ENCODE measurements at regions not wholly inside any gene's neighbourhood (a gene's known extent, or its start where the extent isn't known, plus 50 kb on each side); places are given as distances from the start of the nearest gene placed in this dataset.
A peak's percentile ranks its signal among the peaks of the same experiment; 100 is the strongest.

- H3K4me3 ChIP-seq (ENCODE audit: low read length in 2 of 2) = no peak overlapping the region
- no peak overlapping the region for H3K27ac ChIP-seq (ENCODE audit: low read length)
- H3K36me3 ChIP-seq (ENCODE audit: control insufficient read depth in 2 of 2, insufficient read depth in 2 of 2, low read length in 2 of 2) = peaks cover 0 to 7% of the 10 kb centered on the region in 2 donors
- H3K9ac ChIP-seq (ENCODE audit: low read length in 2 of 2) = no peak overlapping the region
- H3K27me3 ChIP-seq (ENCODE audit: control insufficient read depth in 1 of 2, insufficient read depth in 2 of 2, low read length in 2 of 2) = no peaks in the 10 kb centered on the region
- no peaks in the 10 kb centered on the region for H3K4me1 ChIP-seq (ENCODE audit: control insufficient read depth, insufficient read depth, low read length)
- H3K9me3 ChIP-seq (ENCODE audit: control insufficient read depth in 2 of 2, low read length in 2 of 2) = no peaks in the 10 kb centered on the region
These were observed 64.2 kb upstream of the KIF26B start for GRCh38 chr1:245090491-245091090.

- Histone ChIP-seq H3K9me3 (ENCODE audit: control insufficient read depth in 2 of 2, low read length in 2 of 2) (no peaks in the 10 kb centered on the region), H3K4me1 (ENCODE audit: control insufficient read depth, insufficient read depth, low read length) (no peaks in the 10 kb centered on the region), H3K27me3 (ENCODE audit: control insufficient read depth in 1 of 2, insufficient read depth in 2 of 2, low read length in 2 of 2) (no peaks in the 10 kb centered on the region), H3K4me3 (ENCODE audit: low read length in 2 of 2) (no peak overlapping the region), H3K27ac (ENCODE audit: low read length) (no peak overlapping the region), H3K9ac (ENCODE audit: low read length in 2 of 2) (no peak overlapping the region), H3K36me3 (ENCODE audit: control insufficient read depth in 2 of 2, insufficient read depth in 2 of 2, low read length in 2 of 2) (peaks cover 0 to 9% of the 10 kb centered on the region in 2 donors)
These were observed 67.1 kb upstream of the KIF26B start for GRCh38 chr1:245087723-245088122.

GRCh38 chr1:245086389-245086969, 68.3 kb upstream of the KIF26B start:
- no peak overlapping the region for H3K27ac ChIP-seq (ENCODE audit: low read length)
- H3K4me1 ChIP-seq (ENCODE audit: control insufficient read depth, insufficient read depth, low read length) = no peaks in the 10 kb centered on the region
- no peak overlapping the region for H3K4me3 ChIP-seq (ENCODE audit: low read length in 2 of 2)
- no peaks in the 10 kb centered on the region for H3K27me3 ChIP-seq (ENCODE audit: control insufficient read depth in 1 of 2, insufficient read depth in 2 of 2, low read length in 2 of 2)
- H3K36me3 ChIP-seq (ENCODE audit: control insufficient read depth in 2 of 2, insufficient read depth in 2 of 2, low read length in 2 of 2) = peaks cover 0 to 8% of the 10 kb centered on the region in 2 donors
- H3K9me3 ChIP-seq (ENCODE audit: control insufficient read depth in 2 of 2, low read length in 2 of 2) = no peaks in the 10 kb centered on the region
- no peak overlapping the region for H3K9ac ChIP-seq (ENCODE audit: low read length in 2 of 2)

- Histone ChIP-seq H3K27me3 (ENCODE audit: control insufficient read depth in 1 of 2, insufficient read depth in 2 of 2, low read length in 2 of 2) (no peaks in the 10 kb centered on the region), H3K9me3 (ENCODE audit: control insufficient read depth in 2 of 2, low read length in 2 of 2) (no peaks in the 10 kb centered on the region), H3K4me1 (ENCODE audit: control insufficient read depth, insufficient read depth, low read length) (no peaks in the 10 kb centered on the region), H3K27ac (ENCODE audit: low read length) (no peak overlapping the region), H3K36me3 (ENCODE audit: control insufficient read depth in 2 of 2, insufficient read depth in 2 of 2, low read length in 2 of 2) (peaks cover 0 to 2% of the 10 kb centered on the region in 2 donors), H3K9ac (ENCODE audit: low read length in 2 of 2) (no peak overlapping the region), H3K4me3 (ENCODE audit: low read length in 2 of 2) (no peak overlapping the region)
These were observed 69.2 kb upstream of the KIF26B start for GRCh38 chr1:245085508-245086095.

GRCh38 chr1:245084551-245084950, 70.2 kb upstream of the KIF26B start:
- Histone ChIP-seq H3K27ac (ENCODE audit: low read length) (no peak overlapping the region), H3K9ac (ENCODE audit: low read length in 2 of 2) (no peak overlapping the region), H3K4me1 (ENCODE audit: control insufficient read depth, insufficient read depth, low read length) (no peaks in the 10 kb centered on the region), H3K27me3 (ENCODE audit: control insufficient read depth in 1 of 2, insufficient read depth in 2 of 2, low read length in 2 of 2) (no peaks in the 10 kb centered on the region), H3K4me3 (ENCODE audit: low read length in 2 of 2) (no peak overlapping the region), H3K36me3 (ENCODE audit: control insufficient read depth in 2 of 2, insufficient read depth in 2 of 2, low read length in 2 of 2) (peaks cover 0 to 2% of the 10 kb centered on the region in 2 donors), H3K9me3 (ENCODE audit: control insufficient read depth in 2 of 2, low read length in 2 of 2) (no peaks in the 10 kb centered on the region)

GRCh38 chr1:245079021-245079609, 75.7 kb upstream of the KIF26B start:
- Histone ChIP-seq H3K9me3 (ENCODE audit: control insufficient read depth in 2 of 2, low read length in 2 of 2) (no peaks in the 10 kb centered on the region), H3K27me3 (ENCODE audit: control insufficient read depth in 1 of 2, insufficient read depth in 2 of 2, low read length in 2 of 2) (no peaks in the 10 kb centered on the region), H3K4me1 (ENCODE audit: control insufficient read depth, insufficient read depth, low read length) (no peaks in the 10 kb centered on the region), H3K4me3 (ENCODE audit: low read length in 2 of 2) (no peak overlapping the region), H3K36me3 (ENCODE audit: control insufficient read depth in 2 of 2, insufficient read depth in 2 of 2, low read length in 2 of 2) (no peaks in the 10 kb centered on the region), H3K27ac (ENCODE audit: low read length) (no peak overlapping the region), H3K9ac (ENCODE audit: low read length in 2 of 2) (no peak overlapping the region)

GRCh38 chr1:245074898-245075297, 79.9 kb upstream of the KIF26B start:
- H3K4me3 ChIP-seq (ENCODE audit: low read length in 2 of 2) = no peak overlapping the region

GRCh38 chr1:245074232-245074747, 80.5 kb upstream of the KIF26B start:
- H3K27ac ChIP-seq (ENCODE audit: low read length) = no peak overlapping the region
- no peaks in the 10 kb centered on the region for H3K36me3 ChIP-seq (ENCODE audit: control insufficient read depth in 2 of 2, insufficient read depth in 2 of 2, low read length in 2 of 2)
- H3K4me3 ChIP-seq (ENCODE audit: low read length in 2 of 2) = peak overlapping the region; percentile 56 to 61
- H3K4me1 ChIP-seq (ENCODE audit: control insufficient read depth, insufficient read depth, low read length) = no peaks in the 10 kb centered on the region
- no peaks in the 10 kb centered on the region for H3K9me3 ChIP-seq (ENCODE audit: control insufficient read depth in 2 of 2, low read length in 2 of 2)
- no peaks in the 10 kb centered on the region for H3K27me3 ChIP-seq (ENCODE audit: control insufficient read depth in 1 of 2, insufficient read depth in 2 of 2, low read length in 2 of 2)
- peak overlapping the region in 1 of 2 donors; percentile 13 for H3K9ac ChIP-seq (ENCODE audit: low read length in 2 of 2)

More at GRCh38 chr1:245074898-245075297, 79.9 kb upstream of the KIF26B start:
- Histone ChIP-seq H3K27me3 (ENCODE audit: control insufficient read depth in 1 of 2, insufficient read depth in 2 of 2, low read length in 2 of 2) (no peaks in the 10 kb centered on the region), H3K9me3 (ENCODE audit: control insufficient read depth in 2 of 2, low read length in 2 of 2) (no peaks in the 10 kb centered on the region), H3K36me3 (ENCODE audit: control insufficient read depth in 2 of 2, insufficient read depth in 2 of 2, low read length in 2 of 2) (no peaks in the 10 kb centered on the region), H3K27ac (ENCODE audit: low read length) (no peak overlapping the region), H3K4me1 (ENCODE audit: control insufficient read depth, insufficient read depth, low read length) (no peaks in the 10 kb centered on the region), H3K9ac (ENCODE audit: low read length in 2 of 2) (no peak overlapping the region)

- no peak overlapping the region for H3K4me3 ChIP-seq (ENCODE audit: low read length in 2 of 2)
- H3K27ac ChIP-seq (ENCODE audit: low read length) = no peak overlapping the region
- H3K27me3 ChIP-seq (ENCODE audit: control insufficient read depth in 1 of 2, insufficient read depth in 2 of 2, low read length in 2 of 2) = no peaks in the 10 kb centered on the region
- H3K36me3 ChIP-seq (ENCODE audit: control insufficient read depth in 2 of 2, insufficient read depth in 2 of 2, low read length in 2 of 2) = no peaks in the 10 kb centered on the region
- no peaks in the 10 kb centered on the region for H3K4me1 ChIP-seq (ENCODE audit: control insufficient read depth, insufficient read depth, low read length)
- no peaks in the 10 kb centered on the region for H3K9me3 ChIP-seq (ENCODE audit: control insufficient read depth in 2 of 2, low read length in 2 of 2)
- H3K9ac ChIP-seq (ENCODE audit: low read length in 2 of 2) = no peak overlapping the region
These were observed 83.8 kb upstream of the KIF26B start for GRCh38 chr1:245070836-245071615.

GRCh38 chr1:245067257-245067656, 87.5 kb upstream of the KIF26B start:
- Histone ChIP-seq H3K36me3 (ENCODE audit: control insufficient read depth in 2 of 2, insufficient read depth in 2 of 2, low read length in 2 of 2) (no peaks in the 10 kb centered on the region), H3K9me3 (ENCODE audit: control insufficient read depth in 2 of 2, low read length in 2 of 2) (no peaks in the 10 kb centered on the region), H3K4me1 (ENCODE audit: control insufficient read depth, insufficient read depth, low read length) (no peaks in the 10 kb centered on the region), H3K27me3 (ENCODE audit: control insufficient read depth in 1 of 2, insufficient read depth in 2 of 2, low read length in 2 of 2) (no peaks in the 10 kb centered on the region), H3K27ac (ENCODE audit: low read length) (no peak overlapping the region), H3K9ac (ENCODE audit: low read length in 2 of 2) (no peak overlapping the region), H3K4me3 (ENCODE audit: low read length in 2 of 2) (no peak overlapping the region)
